HG02678 (cell line): ENCODE measurements at regions not wholly inside any gene's neighbourhood (a gene's known extent, or its start where the extent isn't known, plus 50 kb on each side); places are given as distances from the start of the nearest gene placed in this dataset.
"Not testable (repeated sequence)": the region's sequence is repeated elsewhere in the genome, so short reads cannot be mapped to it uniquely, and the experiment has no call there.

Source experiments
- ATAC-seq: cut with Tn5 transposase; IDR thresholded peaks from one replicate; pipeline ENCODE4 v1.9.1; 2021; ENCODE audit warnings: mild to moderate bottlenecking, moderate library complexity; ENCODE audit not compliant: unreplicated experiment

- ATAC-seq, result not testable (repeated sequence)
These were observed 118.3 kb downstream of the LRRC37A3 start for GRCh38 chr17:64800987-64801386.

- not testable (repeated sequence) for ATAC-seq
These were observed 118.8 kb downstream of the LRRC37A3 start for GRCh38 chr17:64800361-64800895.

- ATAC-seq, result not testable (repeated sequence)
These were observed 119.6 kb downstream of the LRRC37A3 start for GRCh38 chr17:64799543-64800188.

- ATAC-seq, result not testable (repeated sequence)
These were observed 120.3 kb downstream of the LRRC37A3 start for GRCh38 chr17:64798961-64799360.

- ATAC-seq, result peak; percentile 63
These were observed 120.8 kb downstream of the LRRC37A3 start for GRCh38 chr17:64798489-64798790.

GRCh38 chr17:64797746-64798488 lies 121.4 kb downstream of the LRRC37A3 start:
- peak; percentile 10 for ATAC-seq

- not testable (repeated sequence) for ATAC-seq
These were observed 123.9 kb downstream of the LRRC37A3 start for GRCh38 chr17:64795342-64795741.

- ATAC-seq, result not testable (repeated sequence)
These were observed 124.6 kb downstream of the LRRC37A3 start for GRCh38 chr17:64794548-64795274.

- not testable (repeated sequence) for ATAC-seq
These were observed 125.2 kb downstream of the LRRC37A3 start for GRCh38 chr17:64794113-64794512.

- ATAC-seq, result not testable (repeated sequence)
These were observed 126.3 kb downstream of the LRRC37A3 start for GRCh38 chr17:64792793-64793575.

- not testable (repeated sequence) for ATAC-seq
These were observed 127.0 kb downstream of the LRRC37A3 start for GRCh38 chr17:64792276-64792675.

GRCh38 chr17:64791691-64792090 lies 127.6 kb downstream of the LRRC37A3 start:
- ATAC-seq, result not testable (repeated sequence)

GRCh38 chr17:64791226-64791625 lies 128.1 kb downstream of the LRRC37A3 start:
- not testable (repeated sequence) for ATAC-seq

- ATAC-seq, result not testable (repeated sequence)
These were observed 128.6 kb upstream of the SMURF2 start for GRCh38 chr17:64790690-64791089.

- not testable (repeated sequence) for ATAC-seq
These were observed 128.1 kb upstream of the SMURF2 start for GRCh38 chr17:64790193-64790592.

GRCh38 chr17:64789061-64789445 lies 126.9 kb upstream of the SMURF2 start:
- ATAC-seq, result not testable (repeated sequence)

GRCh38 chr17:64788286-64789060 lies 126.4 kb upstream of the SMURF2 start:
- no peak for ATAC-seq

- no peak for ATAC-seq
These were observed 125.8 kb upstream of the SMURF2 start for GRCh38 chr17:64787921-64788271.

- ATAC-seq, result no peak
These were observed 125.3 kb upstream of the SMURF2 start for GRCh38 chr17:64787255-64787920.
